ENCODE measurements at regions not wholly inside any gene's neighbourhood (a gene's known extent, or its start where the extent isn't known, plus 50 kb on each side); places are given as distances from the start of the nearest gene placed in this dataset.

- no peak for TF ChIP-seq CTCF (conservative IDR thresholded peaks at IDR 0.05; ENCODE audit: low read depth in 2 of 2)
- no peak for TF ChIP-seq JUNB (IDR thresholded peaks at IDR 0.05; ENCODE audit: unreplicated experiment)
- no peak for TF ChIP-seq REST (IDR thresholded peaks at IDR 0.05; ENCODE audit: unreplicated experiment)
Observed at GRCh38 chr7:112843151-112843550, 53.0 kb upstream of the TMEM168 start.

Measured in GM23338 (cell line).